Stomach smooth muscle (tissue), 2 donors: ENCODE measurements at regions not wholly inside any gene's neighbourhood (a gene's known extent, or its start where the extent isn't known, plus 50 kb on each side); places are given as distances from the start of the nearest gene placed in this dataset.

Source experiments
- H3K27ac ChIP-seq: one replicate; pipeline ENCODE4 v1.7.0; 2013; ENCODE audit warnings: mild to moderate bottlenecking, low read length, inconsistent platforms
- H3K27me3 ChIP-seq, 2 donors: one replicate each; pipeline ENCODE4 v1.7.0; 2013; ENCODE audit warnings: low read length in 2 of 2; ENCODE audit not compliant: insufficient read depth in 2 of 2, control insufficient read depth in 1 of 2
- H3K36me3 ChIP-seq, 2 donors: one replicate each; pipeline ENCODE4 v1.7.0; 2013; ENCODE audit warnings: low read length in 2 of 2; ENCODE audit not compliant: control insufficient read depth in 2 of 2, insufficient read depth in 2 of 2
- H3K4me1 ChIP-seq: one replicate; pipeline ENCODE4 v1.7.0; 2013; ENCODE audit warnings: low read length; ENCODE audit not compliant: control insufficient read depth, insufficient read depth
- H3K4me3 ChIP-seq, 2 donors: one replicate each; pipeline ENCODE4 v1.7.0; 2013; ENCODE audit warnings: low read length in 2 of 2
- H3K9ac ChIP-seq, 2 donors: one replicate each; pipeline ENCODE4 v1.7.0; 2013; ENCODE audit warnings: low read length in 2 of 2, mild to moderate bottlenecking in 1 of 2
- H3K9me3 ChIP-seq, 2 donors: one replicate each; pipeline ENCODE4 v1.7.0; 2013; ENCODE audit warnings: low read length in 2 of 2; ENCODE audit not compliant: control insufficient read depth in 2 of 2
- donor health status: healthy.
- donor health status: Pancreatic carcinoma.

DNA sequence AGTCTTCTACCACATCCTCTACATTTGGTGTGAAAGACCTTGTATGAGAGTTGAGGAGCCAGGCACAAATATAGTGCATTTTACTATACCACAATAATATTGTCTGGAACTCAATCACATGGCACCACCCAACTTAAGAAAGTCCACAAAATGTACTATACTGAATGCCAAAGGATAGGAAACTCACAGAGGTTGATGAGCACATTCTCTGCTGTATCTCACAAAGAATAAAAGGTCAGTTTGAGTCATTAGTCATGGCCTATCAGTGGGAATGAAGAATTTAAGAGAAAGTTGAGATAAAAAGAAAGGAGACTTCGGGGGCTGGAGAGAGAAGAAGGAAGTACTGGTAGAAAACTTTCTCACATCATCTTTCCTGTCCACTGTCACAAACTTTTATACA lies 134.3 kb downstream of the RDH14 start:
- no peak overlapping the region for H3K4me3 ChIP-seq
- no peaks in the 10 kb centered on the region for H3K9me3 ChIP-seq
- H3K9ac ChIP-seq: no peak overlapping the region
- H3K27ac ChIP-seq: no peak overlapping the region
- H3K36me3 ChIP-seq: no peaks in the 10 kb centered on the region
- H3K4me1 ChIP-seq: peaks cover 3% of the 10 kb centered on the region
- no peaks in the 10 kb centered on the region for H3K27me3 ChIP-seq

DNA sequence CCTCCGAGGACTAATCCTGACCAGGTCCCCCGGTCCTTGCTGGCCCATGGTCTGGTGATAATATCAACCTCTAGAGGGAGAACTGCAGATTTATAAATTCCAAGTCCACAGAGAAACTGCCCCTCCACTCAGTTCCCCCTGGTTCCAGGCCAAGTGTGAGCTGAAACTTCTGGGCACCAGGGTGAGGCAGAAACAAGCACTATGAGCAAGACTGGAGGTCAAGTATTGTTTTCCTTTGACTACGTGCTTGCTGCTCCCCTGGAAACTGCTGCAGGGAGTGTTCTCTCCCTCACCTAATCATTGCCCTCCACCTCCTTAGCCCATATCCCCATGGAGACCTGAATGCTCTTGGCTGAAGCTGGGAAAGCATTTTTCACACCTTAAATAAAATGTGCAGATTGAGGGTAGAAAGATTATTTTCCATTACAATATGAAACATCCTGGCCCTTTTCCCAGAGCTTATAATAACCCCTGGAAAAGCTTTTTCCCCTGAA lies 135.2 kb downstream of the RDH14 start:
- Histone ChIP-seq H3K9ac (no peak overlapping the region), H3K27ac (no peak overlapping the region), H3K36me3 (no peaks in the 10 kb centered on the region), H3K4me3 (no peak overlapping the region), H3K4me1 (peaks cover 3% of the 10 kb centered on the region), H3K9me3 (no peaks in the 10 kb centered on the region), H3K27me3 (no peaks in the 10 kb centered on the region)

DNA sequence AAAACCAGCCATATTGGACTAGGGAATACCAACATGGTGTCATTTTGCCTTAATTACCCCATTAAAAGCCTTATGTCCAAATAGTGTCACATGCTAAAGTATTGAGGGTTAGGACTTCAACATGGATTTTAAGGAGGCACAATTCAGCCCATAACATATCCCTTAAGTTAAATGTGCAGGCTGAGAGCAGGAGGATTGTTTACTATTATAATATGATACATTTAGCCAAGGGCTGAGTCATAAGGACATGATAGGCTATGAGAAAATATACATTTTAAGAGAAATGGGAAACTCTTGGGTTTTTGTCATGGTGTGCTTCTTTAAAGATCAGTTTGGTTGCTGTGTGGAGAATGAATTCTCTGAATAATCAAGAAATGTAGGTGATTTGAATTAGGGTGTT lies 136.8 kb downstream of the RDH14 start:
- H3K27me3 ChIP-seq: no peaks in the 10 kb centered on the region
- no peak overlapping the region for H3K9ac ChIP-seq
- H3K36me3 ChIP-seq: no peaks in the 10 kb centered on the region
- peaks cover 3% of the 10 kb centered on the region for H3K4me1 ChIP-seq
- H3K4me3 ChIP-seq: no peak overlapping the region
- H3K27ac ChIP-seq: no peak overlapping the region
- no peaks in the 10 kb centered on the region for H3K9me3 ChIP-seq

GRCh38 chr2:18422432-18423165 lies 137.9 kb downstream of the RDH14 start:
- H3K27ac ChIP-seq: no peak overlapping the region
- H3K9ac ChIP-seq: no peak overlapping the region
- H3K36me3 ChIP-seq: no peaks in the 10 kb centered on the region
- H3K4me1 ChIP-seq: peaks cover 3% of the 10 kb centered on the region
- no peaks in the 10 kb centered on the region for H3K27me3 ChIP-seq
- H3K4me3 ChIP-seq: no peak overlapping the region
- H3K9me3 ChIP-seq: no peaks in the 10 kb centered on the region

- H3K27ac ChIP-seq: no peak overlapping the region
- peak overlapping the region in 1 of 2 donors; percentile 9 for H3K4me3 ChIP-seq
- no peaks in the 10 kb centered on the region for H3K4me1 ChIP-seq
- no peaks in the 10 kb centered on the region for H3K27me3 ChIP-seq
- H3K9ac ChIP-seq: no peak overlapping the region
- H3K36me3 ChIP-seq: no peaks in the 10 kb centered on the region
- H3K9me3 ChIP-seq: no peaks in the 10 kb centered on the region
Measured at GRCh38 chr2:18413676-18414396, 146.6 kb downstream of the RDH14 start.

DNA sequence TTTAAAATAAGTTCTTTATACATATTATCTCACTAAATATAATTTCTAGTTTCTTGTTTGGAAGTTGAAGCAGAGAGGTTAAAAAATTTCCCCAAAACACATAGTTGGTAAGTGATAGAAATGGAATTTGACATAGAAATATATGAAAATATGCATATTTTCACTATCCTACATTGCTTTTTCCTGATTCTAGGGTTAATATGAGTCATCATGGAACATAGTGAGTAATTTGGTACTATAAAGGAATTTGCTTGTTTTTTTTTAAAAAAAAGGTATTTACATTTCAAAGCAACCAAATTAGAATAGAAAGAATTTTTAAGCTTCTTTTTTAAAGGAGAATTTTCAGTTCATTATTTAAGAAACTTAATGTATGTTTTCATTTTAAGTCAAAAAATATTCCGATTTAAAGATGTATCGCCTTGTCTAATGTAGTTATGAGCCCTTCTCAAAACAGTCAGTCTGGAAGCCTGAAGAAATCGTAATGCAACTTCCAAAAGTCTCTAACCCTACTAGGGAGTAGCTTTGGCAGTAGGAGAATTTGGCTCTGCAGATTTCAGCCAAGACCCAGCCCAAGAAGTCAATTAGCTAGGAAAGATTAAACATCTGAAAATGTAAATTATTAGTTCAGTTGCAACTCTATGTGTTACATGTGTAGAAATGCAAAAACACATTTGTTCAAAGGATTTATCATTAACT lies 147.3 kb downstream of the RDH14 start:
- H3K36me3 ChIP-seq: no peaks in the 10 kb centered on the region
- no peaks in the 10 kb centered on the region for H3K9me3 ChIP-seq
- no peak overlapping the region for H3K27ac ChIP-seq
- H3K4me1 ChIP-seq: no peaks in the 10 kb centered on the region
- no peak overlapping the region for H3K9ac ChIP-seq
- H3K27me3 ChIP-seq: no peaks in the 10 kb centered on the region
- H3K4me3 ChIP-seq: no peak overlapping the region

DNA sequence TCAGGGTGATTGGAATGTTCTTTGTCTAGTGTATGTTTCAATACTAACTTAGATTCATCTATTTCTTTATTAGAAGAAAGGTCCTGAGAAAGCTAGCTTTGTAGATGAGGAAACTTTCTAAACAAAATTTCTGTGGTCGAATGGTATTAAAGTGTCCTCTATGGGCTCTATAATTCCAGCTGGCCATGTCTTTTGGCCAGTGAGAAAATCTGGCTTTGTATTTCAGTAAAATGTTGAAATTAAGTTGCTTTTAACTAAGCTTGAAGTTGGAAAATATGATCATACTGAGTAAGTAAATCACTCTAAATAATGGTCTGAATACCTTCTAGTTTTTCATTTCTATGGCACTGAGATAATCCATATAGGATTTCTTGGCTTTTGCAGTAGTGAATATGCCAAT lies 148.8 kb downstream of the RDH14 start:
- Histone ChIP-seq H3K36me3 (no peaks in the 10 kb centered on the region), H3K4me1 (no peaks in the 10 kb centered on the region), H3K27me3 (no peaks in the 10 kb centered on the region), H3K27ac (no peak overlapping the region), H3K9ac (no peak overlapping the region), H3K4me3 (no peak overlapping the region), H3K9me3 (no peaks in the 10 kb centered on the region)

DNA sequence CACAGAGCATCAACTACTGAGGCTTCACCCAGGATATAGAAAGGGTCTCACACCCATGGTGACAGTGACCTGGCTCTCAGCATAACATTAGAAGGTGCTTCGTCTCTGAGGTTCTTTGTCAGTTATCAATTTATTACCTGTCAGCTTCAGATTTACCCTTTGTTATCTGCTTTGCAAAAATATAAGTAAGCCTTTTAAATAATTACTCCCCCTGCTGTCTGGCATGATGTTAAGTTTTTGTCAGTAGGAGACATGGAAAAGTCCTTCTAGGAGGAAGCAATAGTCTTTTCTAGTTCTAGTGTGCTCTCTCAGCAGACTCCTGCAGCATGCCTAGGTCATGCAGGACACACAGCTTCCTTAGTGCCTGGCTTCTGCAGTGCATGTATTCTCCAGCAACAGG lies 149.9 kb downstream of the RDH14 start:
- Histone ChIP-seq H3K27me3 (no peaks in the 10 kb centered on the region), H3K4me3 (no peak overlapping the region), H3K9ac (no peak overlapping the region), H3K4me1 (no peaks in the 10 kb centered on the region), H3K36me3 (no peaks in the 10 kb centered on the region), H3K27ac (no peak overlapping the region), H3K9me3 (no peaks in the 10 kb centered on the region)

- no peak overlapping the region for H3K9ac ChIP-seq
- no peaks in the 10 kb centered on the region for H3K9me3 ChIP-seq
- H3K4me1 ChIP-seq: no peaks in the 10 kb centered on the region
- no peak overlapping the region for H3K4me3 ChIP-seq
- no peaks in the 10 kb centered on the region for H3K27me3 ChIP-seq
- no peak overlapping the region for H3K27ac ChIP-seq
- H3K36me3 ChIP-seq: no peaks in the 10 kb centered on the region
Measured at GRCh38 chr2:18408638-18409037, 151.8 kb downstream of the RDH14 start.

- H3K27me3 ChIP-seq: no peaks in the 10 kb centered on the region
- H3K9ac ChIP-seq: no peak overlapping the region
- no peaks in the 10 kb centered on the region for H3K36me3 ChIP-seq
- no peak overlapping the region for H3K4me3 ChIP-seq
- H3K4me1 ChIP-seq: no peaks in the 10 kb centered on the region
- no peaks in the 10 kb centered on the region for H3K9me3 ChIP-seq
- H3K27ac ChIP-seq: no peak overlapping the region
Measured at GRCh38 chr2:18406219-18406618, 154.2 kb downstream of the RDH14 start.
